ENCODE measurements at regions not wholly inside any gene's neighbourhood (a gene's known extent, or its start where the extent isn't known, plus 50 kb on each side); places are given as distances from the start of the nearest gene placed in this dataset.

DNA sequence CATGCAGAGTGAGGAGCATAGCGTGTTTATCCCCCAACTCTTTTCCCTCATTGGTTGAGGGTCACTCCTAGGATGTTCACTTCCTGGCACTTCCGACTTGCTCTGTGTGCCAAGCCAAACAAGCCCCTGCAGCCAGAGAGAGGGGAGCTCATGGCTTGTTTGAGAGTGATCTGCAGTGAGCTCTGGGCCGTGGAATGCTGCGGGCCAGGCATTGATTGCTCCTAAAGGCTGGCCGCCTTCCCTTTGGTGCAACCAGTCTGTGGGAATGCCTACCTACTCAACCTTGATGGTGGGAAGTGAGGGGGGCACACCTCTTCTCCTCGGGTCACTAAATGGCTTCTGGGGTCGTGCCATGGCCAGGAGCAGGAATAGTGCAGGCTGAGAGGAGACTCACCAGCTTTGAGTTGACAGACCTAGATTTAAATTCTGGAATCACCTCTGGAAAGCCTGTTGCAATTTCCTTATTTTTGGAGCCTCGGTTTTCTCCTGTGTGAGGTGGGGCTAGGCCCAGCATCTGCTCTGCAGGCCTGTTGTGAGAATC lies 152.0 kb upstream of the STX18 start:
- TF ChIP-seq, protein P1, sequence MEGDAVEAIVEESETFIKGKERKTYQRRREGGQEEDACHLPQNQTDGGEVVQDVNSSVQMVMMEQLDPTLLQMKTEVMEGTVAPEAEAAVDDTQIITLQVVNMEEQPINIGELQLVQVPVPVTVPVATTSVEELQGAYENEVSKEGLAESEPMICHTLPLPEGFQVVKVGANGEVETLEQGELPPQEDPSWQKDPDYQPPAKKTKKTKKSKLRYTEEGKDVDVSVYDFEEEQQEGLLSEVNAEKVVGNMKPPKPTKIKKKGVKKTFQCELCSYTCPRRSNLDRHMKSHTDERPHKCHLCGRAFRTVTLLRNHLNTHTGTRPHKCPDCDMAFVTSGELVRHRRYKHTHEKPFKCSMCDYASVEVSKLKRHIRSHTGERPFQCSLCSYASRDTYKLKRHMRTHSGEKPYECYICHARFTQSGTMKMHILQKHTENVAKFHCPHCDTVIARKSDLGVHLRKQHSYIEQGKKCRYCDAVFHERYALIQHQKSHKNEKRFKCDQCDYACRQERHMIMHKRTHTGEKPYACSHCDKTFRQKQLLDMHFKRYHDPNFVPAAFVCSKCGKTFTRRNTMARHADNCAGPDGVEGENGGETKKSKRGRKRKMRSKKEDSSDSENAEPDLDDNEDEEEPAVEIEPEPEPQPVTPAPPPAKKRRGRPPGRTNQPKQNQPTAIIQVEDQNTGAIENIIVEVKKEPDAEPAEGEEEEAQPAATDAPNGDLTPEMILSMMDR (IDR thresholded peaks at IDR 0.05), result no peak
- TF ChIP-seq POLR2A (IDR thresholded peaks at IDR 0.05) (no peak), POLR2AphosphoS5 (IDR thresholded peaks at IDR 0.05; ENCODE audit: insufficient read depth in 1 of 2, low read depth in 1 of 2) (no peak)

Data from vagina (tissue), 2 donors.